ENCODE measurements at regions not wholly inside any gene's neighbourhood (a gene's known extent, or its start where the extent isn't known, plus 50 kb on each side); places are given as distances from the start of the nearest gene placed in this dataset.

GRCh38 chr1:232223183-232223708, 406.7 kb downstream of the SIPA1L2 start:
- H3K36me3 Mint-ChIP-seq (ENCODE audit: insufficient read depth in 1 of 3, low read depth in 3 of 3), result peaks cover 0 to 13% (median 4%) of the 10 kb centered on the region in 3 experiments; a peak in 4 of 7 replicates
- no peak overlapping the region for H3K9ac ChIP-seq (ENCODE audit: extremely low read depth, insufficient read length, low read length)
- H2BK20ac ChIP-seq (ENCODE audit: low read depth, low read length, poor library complexity, severe bottlenecking), result no peak overlapping the region
- TF ChIP-seq CTCF (conservative IDR thresholded peaks at IDR 0.05), result no peak
- H3K14ac ChIP-seq (ENCODE audit: insufficient read depth, low read length), result no peak overlapping the region
- no peak overlapping the region for H2BK12ac ChIP-seq (ENCODE audit: insufficient read length, low read depth, low read length)
- whole genome bisulfite sequencing (ENCODE audit: extremely low coverage, insufficient read length, low lambda C conversion rate), result no CpG with 5 or more reads among the region's 2 CpGs
- H4K20me1 ChIP-seq (ENCODE audit: control insufficient read depth, insufficient read depth, insufficient read length), result no peaks in the 10 kb centered on the region
- no peaks in the 10 kb centered on the region for H3K79me2 ChIP-seq (ENCODE audit: insufficient read depth, low read length)
- peaks cover 60% of the 10 kb centered on the region for H3K27me3 Mint-ChIP-seq (ENCODE audit: low read depth)
- H2BK15ac ChIP-seq (ENCODE audit: low read depth, low read length), result no peak overlapping the region
- no peak overlapping the region for H2BK120ac ChIP-seq (ENCODE audit: low read depth, low read length, poor library complexity, severe bottlenecking)
- no peak overlapping the region for H3T11ph ChIP-seq (ENCODE audit: low read length)
- no peaks in the 10 kb centered on the region for H3K9me3 ChIP-seq (ENCODE audit: control insufficient read depth, low read depth, low read length)
- H3K18ac ChIP-seq (ENCODE audit: insufficient read length, low read depth, low read length), result no peak overlapping the region
- H4K8ac ChIP-seq (replicated peaks; ENCODE audit: insufficient read length, low read depth, low read length), result no peak overlapping the region
- H3K23ac ChIP-seq (ENCODE audit: insufficient read length, low read depth, low read length), result no peak overlapping the region
- H4K91ac ChIP-seq (ENCODE audit: insufficient read length, low read depth, low read length), result no peak overlapping the region
- H2AFZ ChIP-seq (ENCODE audit: low read length), result no peak overlapping the region
- H3K4me2 ChIP-seq (ENCODE audit: insufficient read depth, insufficient read length, low read length), result no peak overlapping the region
- no peak overlapping the region for H3K4ac ChIP-seq (ENCODE audit: low read depth, low read length)
- no peaks in the 10 kb centered on the region for H3K79me1 ChIP-seq (ENCODE audit: insufficient read depth, low read depth, low read length, poor library complexity, severe bottlenecking)
- no peak overlapping the region for H3K4me3 Mint-ChIP-seq
- H3K27me3 ChIP-seq (ENCODE audit: insufficient read depth, low read length), result peaks cover 35% of the 10 kb centered on the region; the same call in 1 of the 2 replicates
- H3K4me1 Mint-ChIP-seq, result peaks cover 31 to 33% of the 10 kb centered on the region in 2 experiments
- no peak overlapping the region for H4K5ac ChIP-seq (ENCODE audit: insufficient read length, low read depth, low read length)
- H2AK5ac ChIP-seq (ENCODE audit: insufficient read length, low read length), result no peak overlapping the region
- peaks cover 2 to 9% of the 10 kb centered on the region in 2 experiments; a peak in 3 of 5 replicates for H3K9me3 Mint-ChIP-seq
- peaks cover 10% of the 10 kb centered on the region for H3K4me1 ChIP-seq (ENCODE audit: insufficient read depth, low read length)
- H3K23me2 ChIP-seq (ENCODE audit: insufficient read length, low read depth, low read length, poor library complexity, severe bottlenecking), result no peaks in the 10 kb centered on the region
- no peak overlapping the region for H3K56ac ChIP-seq (ENCODE audit: insufficient read length, low read depth, low read length)
- H3K27ac ChIP-seq (ENCODE audit: insufficient read length, low read depth, low read length), result no peak overlapping the region
- no peak overlapping the region for H2BK5ac ChIP-seq (ENCODE audit: insufficient read length, low read length)
- H3K27ac Mint-ChIP-seq, result no peak overlapping the region
- DNase-seq, result no peak
